GM12878 (cell line): ENCODE measurements at regions not wholly inside any gene's neighbourhood (a gene's known extent, or its start where the extent isn't known, plus 50 kb on each side); places are given as distances from the start of the nearest gene placed in this dataset.

ENCODE experiments used
- FOXK2 ChIP-seq: fragments of 450-650 bp; IDR thresholded peaks from 2 replicates; pipeline ENCODE4 v1.6.1; 2017; ENCODE audit warnings: mild to moderate bottlenecking, moderate library complexity
- HDAC2 ChIP-seq: fragments of 200-600 bp; sonication (generic); IDR thresholded peaks from 2 replicates; pipeline ENCODE4 v1.6.1; 2017
- JUND ChIP-seq: IDR thresholded peaks from 2 replicates; pipeline ENCODE4 v1.6.1; 2012; ENCODE audit warnings: low read depth, mild to moderate bottlenecking, low read length, improper control_type of control experiment, moderate library complexity
- MEF2A ChIP-seq: IDR thresholded peaks from 2 replicates; pipeline ENCODE4 v1.6.1; 2011; ENCODE audit warnings: low read depth, mild to moderate bottlenecking, low read length, moderate library complexity; ENCODE audit not compliant: insufficient read depth
- MXI1 ChIP-seq: fragments of 150-350 bp; IDR thresholded peaks from 2 replicates; pipeline ENCODE4 v1.6.1; 2011; ENCODE audit warnings: low read depth, mild to moderate bottlenecking, inconsistent platforms, low read length, improper control_type of control experiment
- RAD21 ChIP-seq: IDR thresholded peaks from 2 replicates; pipeline ENCODE4 v1.6.1; 2011; ENCODE audit warnings: mild to moderate bottlenecking, low read depth, low read length, moderate library complexity; ENCODE audit not compliant: insufficient read depth
- RCOR1 ChIP-seq: conservative IDR thresholded peaks from 2 replicates; pipeline ENCODE4 v1.6.1; 2012; ENCODE audit warnings: low read depth, low read length, improper control_type of control experiment
- RFX5 ChIP-seq: IDR thresholded peaks from 2 replicates; pipeline ENCODE4 v1.6.1; 2011; ENCODE audit warnings: low read depth, low read length, improper control_type of control experiment
- SP1 ChIP-seq: IDR thresholded peaks from one replicate; pipeline ENCODE4 v1.6.1; 2011; ENCODE audit warnings: low read depth, low read length
- TAF1 ChIP-seq: IDR thresholded peaks from 2 replicates; pipeline ENCODE4 v1.6.1; 2011; ENCODE audit warnings: mild to moderate bottlenecking, low read depth, low read length, borderline replicate concordance
- TCF12 ChIP-seq: IDR thresholded peaks from 2 replicates; pipeline ENCODE4 v1.6.1; 2011; ENCODE audit warnings: low read depth, mild to moderate bottlenecking, low read length
- ZNF274 ChIP-seq: IDR thresholded peaks from one replicate; pipeline ENCODE4 v1.8.0; 2011; ENCODE audit not compliant: insufficient read length, insufficient read depth
- TF ChIP-seq, protein P1 (sequence below), 3 experiments: IDR thresholded peaks in 2 of 3; conservative IDR thresholded peaks in 1 of 3; 2 replicates each; pipeline ENCODE4 v1.5.1; 2011; ENCODE audit warnings: low read depth in 3 of 3, low read length in 3 of 3, mild to moderate bottlenecking in 3 of 3, control low read depth in 2 of 3, moderate library complexity in 2 of 3, inconsistent platforms in 1 of 3, mixed read lengths in 1 of 3; ENCODE audit not compliant: control insufficient read depth in 2 of 3, insufficient read depth in 1 of 3; ENCODE audit errors: extremely low read depth in 1 of 3

DNA sequence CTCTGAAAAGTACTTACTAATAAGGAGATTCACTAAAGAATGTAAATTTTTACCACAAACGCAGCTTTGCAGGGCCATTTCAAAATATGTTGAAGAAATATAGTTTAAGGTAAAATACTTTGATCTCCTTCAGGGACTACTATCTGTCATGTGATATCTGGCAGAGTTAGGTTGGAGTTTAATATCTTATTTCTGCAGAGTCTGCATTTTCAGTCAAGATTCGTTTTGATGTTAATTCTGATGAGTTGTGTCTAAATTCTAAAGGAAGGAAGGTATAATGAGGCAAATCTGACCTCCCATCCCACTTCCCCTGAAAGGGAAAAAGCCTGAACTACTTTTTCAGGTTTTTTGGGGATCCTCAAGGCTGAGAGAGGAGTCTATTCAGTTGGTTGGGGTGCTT lies 123.9 kb upstream of the TECRL start:
- TF ChIP-seq MEF2A (no peak), RFX5 (no peak), HDAC2 (no peak), RAD21 (no peak), TCF12 (no peak), TAF1 (no peak), FOXK2 (no peak), RCOR1 (no peak), SP1 (no peak), JUND (no peak), ZNF274 (no peak), MXI1 (no peak)
- TF ChIP-seq, protein P1, sequence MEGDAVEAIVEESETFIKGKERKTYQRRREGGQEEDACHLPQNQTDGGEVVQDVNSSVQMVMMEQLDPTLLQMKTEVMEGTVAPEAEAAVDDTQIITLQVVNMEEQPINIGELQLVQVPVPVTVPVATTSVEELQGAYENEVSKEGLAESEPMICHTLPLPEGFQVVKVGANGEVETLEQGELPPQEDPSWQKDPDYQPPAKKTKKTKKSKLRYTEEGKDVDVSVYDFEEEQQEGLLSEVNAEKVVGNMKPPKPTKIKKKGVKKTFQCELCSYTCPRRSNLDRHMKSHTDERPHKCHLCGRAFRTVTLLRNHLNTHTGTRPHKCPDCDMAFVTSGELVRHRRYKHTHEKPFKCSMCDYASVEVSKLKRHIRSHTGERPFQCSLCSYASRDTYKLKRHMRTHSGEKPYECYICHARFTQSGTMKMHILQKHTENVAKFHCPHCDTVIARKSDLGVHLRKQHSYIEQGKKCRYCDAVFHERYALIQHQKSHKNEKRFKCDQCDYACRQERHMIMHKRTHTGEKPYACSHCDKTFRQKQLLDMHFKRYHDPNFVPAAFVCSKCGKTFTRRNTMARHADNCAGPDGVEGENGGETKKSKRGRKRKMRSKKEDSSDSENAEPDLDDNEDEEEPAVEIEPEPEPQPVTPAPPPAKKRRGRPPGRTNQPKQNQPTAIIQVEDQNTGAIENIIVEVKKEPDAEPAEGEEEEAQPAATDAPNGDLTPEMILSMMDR (IDR thresholded peaks at IDR 0.05 in 2 of 3, conservative IDR thresholded peaks at IDR 0.05 in 1 of 3; ENCODE audit: control insufficient read depth in 2 of 3, extremely low read depth in 1 of 3, insufficient read depth in 1 of 3, low read depth in 3 of 3, low read length in 3 of 3) = no peak
